DOHH2 (cell line): ENCODE measurements at regions not wholly inside any gene's neighbourhood (a gene's known extent, or its start where the extent isn't known, plus 50 kb on each side); places are given as distances from the start of the nearest gene placed in this dataset.

ENCODE experiments used
- H3F3A ChIP-seq: fragments of 200-600 bp; sonication (generic), shearing (Covaris generic); 2 replicates; pipeline ENCODE4 v1.6.0; 2016; ENCODE audit warnings: antibody characterized with exemption, mild to moderate bottlenecking; ENCODE audit not compliant: control insufficient read depth, insufficient read depth
- H3K27ac ChIP-seq: fragments of 200-600 bp; sonication (generic); 2 replicates; pipeline ENCODE4 v1.5.1; 2014; ENCODE audit warnings: low read depth, mild to moderate bottlenecking, low read length, moderate library complexity
- H3K27me3 ChIP-seq: fragments of 200-600 bp; sonication (generic); 2 replicates; pipeline ENCODE4 v1.6.1; 2014; ENCODE audit warnings: mild to moderate bottlenecking, low read length, mixed read lengths; ENCODE audit not compliant: control insufficient read depth
- H3K36me3 ChIP-seq: fragments of 200-600 bp; sonication (generic); 2 replicates; pipeline ENCODE4 v1.6.1; 2014; ENCODE audit warnings: mild to moderate bottlenecking, low read length, moderate library complexity, mixed read lengths; ENCODE audit not compliant: control insufficient read depth
- H3K4me1 ChIP-seq: fragments of 200-600 bp; sonication (generic); 2 replicates; pipeline ENCODE4 v1.6.1; 2014; ENCODE audit warnings: mild to moderate bottlenecking, low read length, mixed read lengths; ENCODE audit not compliant: control insufficient read depth
- H3K4me2 ChIP-seq: fragments of 200-600 bp; sonication (generic); 2 replicates; pipeline ENCODE4 v1.6.0; 2014; ENCODE audit warnings: mild to moderate bottlenecking, low read length, moderate library complexity
- H3K4me3 ChIP-seq: fragments of 200-600 bp; sonication (generic); 2 replicates; pipeline ENCODE4 v1.5.1; 2014; ENCODE audit warnings: mild to moderate bottlenecking, low read length, mixed read lengths
- H3K79me2 ChIP-seq: fragments of 200-600 bp; sonication (generic); 2 replicates; pipeline ENCODE4 v1.6.1; 2014; ENCODE audit warnings: mild to moderate bottlenecking, low read length, mixed read lengths; ENCODE audit not compliant: control insufficient read depth
- H3K9me2 ChIP-seq: fragments of 200-600 bp; sonication (generic); replicated peaks from 2 replicates; pipeline ENCODE4 v1.6.1; 2014; ENCODE audit warnings: mild to moderate bottlenecking, low read length, mixed read lengths; ENCODE audit not compliant: control insufficient read depth
- H3K9me3 ChIP-seq: fragments of 200-600 bp; sonication (generic); 2 replicates; pipeline ENCODE4 v1.6.1; 2014; ENCODE audit warnings: antibody characterized with exemption, low read length, mixed read lengths; ENCODE audit not compliant: control insufficient read depth, insufficient read depth
- H4K20me1 ChIP-seq: fragments of 200-600 bp; sonication (generic); 2 replicates; pipeline ENCODE4 v1.6.0; 2014; ENCODE audit warnings: low read depth, mild to moderate bottlenecking, antibody characterized with exemption, low read length, moderate library complexity; ENCODE audit not compliant: control insufficient read depth, insufficient read depth
- CTCF ChIP-seq: fragments of 200-600 bp; sonication (generic); IDR thresholded peaks from one replicate; pipeline ENCODE4 v1.5.1; 2014; ENCODE audit warnings: antibody characterized with exemption, mild to moderate bottlenecking, low read depth, low read length; ENCODE audit not compliant: poor library complexity, severe bottlenecking
- EZH2phosphoT487 ChIP-seq: fragments of 200-600 bp; sonication (generic); IDR thresholded peaks from 2 replicates; pipeline ENCODE4 v1.6.1; 2017; ENCODE audit warnings: borderline replicate concordance, mild to moderate bottlenecking, antibody characterized with exemption, low read length, moderate library complexity, mixed read lengths

GRCh38 chr3:16794257-16794656 is 90.5 kb upstream of the PLCL2 start:
- Histone ChIP-seq H3K9me3 (no peaks in the 10 kb centered on the region), H4K20me1 (no peaks in the 10 kb centered on the region), H3K4me3 (no peak overlapping the region), H3K4me2 (no peak overlapping the region), H3F3A (no peaks in the 10 kb centered on the region; the same call in 1 of the 2 replicates), H3K4me1 (peaks cover 36% of the 10 kb centered on the region), H3K27me3 (no peaks in the 10 kb centered on the region), H3K79me2 (no peaks in the 10 kb centered on the region), H3K9me2 (no peaks in the 10 kb centered on the region), H3K27ac (no peak overlapping the region), H3K36me3 (no peaks in the 10 kb centered on the region)
- TF ChIP-seq CTCF (no peak), EZH2phosphoT487 (no peak)

GRCh38 chr3:16795581-16795980 is 89.2 kb upstream of the PLCL2 start:
- H3K27ac ChIP-seq: no peak overlapping the region
- no peaks in the 10 kb centered on the region for H3K9me2 ChIP-seq
- no peak overlapping the region for H3K4me2 ChIP-seq
- H3K9me3 ChIP-seq: no peaks in the 10 kb centered on the region
- TF ChIP-seq EZH2phosphoT487 (no peak), CTCF (no peak)
- H3K79me2 ChIP-seq: no peaks in the 10 kb centered on the region
- H3K27me3 ChIP-seq: no peaks in the 10 kb centered on the region
- no peaks in the 10 kb centered on the region; the same call in 1 of the 2 replicates for H3K36me3 ChIP-seq
- H3F3A ChIP-seq: no peaks in the 10 kb centered on the region; the same call in 1 of the 2 replicates
- peaks cover 49% of the 10 kb centered on the region for H3K4me1 ChIP-seq
- no peak overlapping the region for H3K4me3 ChIP-seq
- H4K20me1 ChIP-seq: no peaks in the 10 kb centered on the region

- peaks cover 72% of the 10 kb centered on the region for H3K4me1 ChIP-seq
- TF ChIP-seq EZH2phosphoT487 (no peak), CTCF (no peak)
- no peaks in the 10 kb centered on the region for H3K9me2 ChIP-seq
- H3K79me2 ChIP-seq: no peaks in the 10 kb centered on the region
- no peaks in the 10 kb centered on the region for H3K27me3 ChIP-seq
- no peaks in the 10 kb centered on the region; the same call in 1 of the 2 replicates for H3K36me3 ChIP-seq
- H3K27ac ChIP-seq: no peak overlapping the region
- H3F3A ChIP-seq: peaks cover 9% of the 10 kb centered on the region
- no peaks in the 10 kb centered on the region for H4K20me1 ChIP-seq
- no peak overlapping the region for H3K4me3 ChIP-seq
- no peak overlapping the region for H3K4me2 ChIP-seq
- no peaks in the 10 kb centered on the region for H3K9me3 ChIP-seq
Observed at GRCh38 chr3:16797831-16798230, 86.9 kb upstream of the PLCL2 start.

GRCh38 chr3:16798738-16799137 is 86.0 kb upstream of the PLCL2 start:
- Histone ChIP-seq H3F3A (peaks cover 11% of the 10 kb centered on the region), H3K27me3 (no peaks in the 10 kb centered on the region), H4K20me1 (no peaks in the 10 kb centered on the region), H3K79me2 (no peaks in the 10 kb centered on the region), H3K9me2 (no peaks in the 10 kb centered on the region), H3K4me1 (peaks cover 78% of the 10 kb centered on the region), H3K36me3 (no peaks in the 10 kb centered on the region; the same call in 1 of the 2 replicates), H3K4me3 (no peak overlapping the region), H3K4me2 (no peak overlapping the region), H3K27ac (no peak overlapping the region), H3K9me3 (no peaks in the 10 kb centered on the region)
- TF ChIP-seq EZH2phosphoT487 (no peak), CTCF (no peak)
